ENCODE measurements at regions not wholly inside any gene's neighbourhood (a gene's known extent, or its start where the extent isn't known, plus 50 kb on each side); places are given as distances from the start of the nearest gene placed in this dataset.

DNA sequence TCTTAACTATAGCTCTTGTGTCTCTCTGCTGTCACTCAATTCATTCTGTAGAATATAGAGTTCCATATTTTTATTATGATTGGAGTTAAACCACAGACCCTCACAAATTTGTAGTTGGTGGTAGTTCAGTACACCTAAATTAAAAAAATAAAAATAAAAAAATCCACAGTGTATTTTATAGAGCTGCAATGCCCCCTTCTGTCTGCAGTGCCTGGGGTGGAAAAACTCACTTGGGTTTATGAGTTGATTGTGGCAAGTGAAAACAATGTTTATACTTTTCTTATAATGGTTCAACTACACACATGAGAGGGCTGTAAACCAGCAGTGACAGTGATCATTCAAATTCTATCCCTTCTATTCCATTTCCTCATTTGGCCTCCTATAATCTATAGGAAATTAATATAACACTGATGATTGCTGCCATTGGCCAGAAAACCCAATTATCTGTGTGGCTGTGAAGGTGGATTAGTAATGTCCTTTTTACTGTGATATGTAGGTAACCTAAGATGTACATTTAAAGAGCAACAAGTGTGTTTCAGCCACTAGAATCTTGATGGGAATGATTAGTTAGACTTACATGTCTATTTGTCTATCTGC lies 166.9 kb upstream of the LRIG3 start:
- in situ Hi-C loops (cut with HindIII; ENCODE audit: low pct_unique_long_range_greater_than_20kb, low sequenced_read_pairs) = no loop called here
- no peak for DNase-seq (ENCODE audit: low read depth, low spot score)

DNA sequence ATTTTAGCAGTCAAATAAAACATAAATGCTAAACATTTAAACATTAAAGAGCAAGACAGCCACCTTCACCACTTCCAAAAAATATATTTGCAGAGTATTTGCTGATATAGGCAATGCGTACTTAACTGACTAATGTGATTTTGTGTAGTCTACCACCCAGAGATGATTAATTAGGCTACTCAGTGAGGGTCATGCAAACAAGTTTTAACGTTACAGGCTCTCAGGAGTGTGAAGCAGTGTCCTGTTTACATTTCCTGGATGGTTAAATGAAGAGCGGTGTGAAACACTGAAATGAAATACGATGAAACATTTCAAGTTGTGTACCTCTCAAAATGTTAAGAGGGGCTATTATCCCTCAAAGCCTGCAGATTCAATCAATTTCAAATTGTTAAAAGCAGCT lies 165.8 kb upstream of the LRIG3 start:
- in situ Hi-C loops (cut with HindIII; ENCODE audit: low pct_unique_long_range_greater_than_20kb, low sequenced_read_pairs) = no loop called here
- DNase-seq (ENCODE audit: low read depth, low spot score) = no peak

DNA sequence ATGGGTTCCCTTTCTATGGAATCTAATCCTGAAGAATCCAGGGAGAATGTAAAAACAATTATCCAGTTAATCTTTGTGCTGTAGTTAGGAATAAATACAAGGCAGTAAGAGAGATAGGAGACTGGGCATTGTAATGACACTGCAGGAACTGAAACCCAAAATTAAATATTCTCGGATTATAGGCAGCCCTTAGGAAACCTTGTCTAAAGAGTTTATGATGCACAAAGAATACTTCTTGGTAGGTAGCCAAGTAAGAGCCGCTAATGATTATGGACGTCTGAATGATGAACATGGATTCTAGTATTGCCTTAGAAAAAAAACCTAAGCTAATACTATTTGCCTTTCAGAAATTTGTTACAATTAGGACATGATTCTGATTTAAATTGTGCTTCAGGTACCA lies 165.4 kb upstream of the LRIG3 start:
- no peak for DNase-seq (ENCODE audit: low read depth, low spot score)
- in situ Hi-C loops (cut with HindIII; ENCODE audit: low pct_unique_long_range_greater_than_20kb, low sequenced_read_pairs) = no loop called here

GRCh38 chr12:59084511-59085375 lies 164.4 kb upstream of the LRIG3 start:
- DNase-seq (ENCODE audit: low read depth, low spot score) = no peak
- in situ Hi-C loops (cut with HindIII; ENCODE audit: low pct_unique_long_range_greater_than_20kb, low sequenced_read_pairs) = no loop called here

- in situ Hi-C loops (cut with HindIII; ENCODE audit: low pct_unique_long_range_greater_than_20kb, low sequenced_read_pairs) = no loop called here
- no peak for DNase-seq (ENCODE audit: low read depth, low spot score)
Measured at GRCh38 chr12:59082952-59083351, 162.6 kb upstream of the LRIG3 start.

GRCh38 chr12:59080101-59080500 lies 159.8 kb upstream of the LRIG3 start:
- DNase-seq (ENCODE audit: low read depth, low spot score) = no peak
- in situ Hi-C loops (cut with HindIII; ENCODE audit: low pct_unique_long_range_greater_than_20kb, low sequenced_read_pairs) = no loop called here

GRCh38 chr12:59079472-59079871 lies 159.2 kb upstream of the LRIG3 start:
- no peak for DNase-seq (ENCODE audit: low read depth, low spot score)
- in situ Hi-C loops (cut with HindIII; ENCODE audit: low pct_unique_long_range_greater_than_20kb, low sequenced_read_pairs) = no loop called here

DNA sequence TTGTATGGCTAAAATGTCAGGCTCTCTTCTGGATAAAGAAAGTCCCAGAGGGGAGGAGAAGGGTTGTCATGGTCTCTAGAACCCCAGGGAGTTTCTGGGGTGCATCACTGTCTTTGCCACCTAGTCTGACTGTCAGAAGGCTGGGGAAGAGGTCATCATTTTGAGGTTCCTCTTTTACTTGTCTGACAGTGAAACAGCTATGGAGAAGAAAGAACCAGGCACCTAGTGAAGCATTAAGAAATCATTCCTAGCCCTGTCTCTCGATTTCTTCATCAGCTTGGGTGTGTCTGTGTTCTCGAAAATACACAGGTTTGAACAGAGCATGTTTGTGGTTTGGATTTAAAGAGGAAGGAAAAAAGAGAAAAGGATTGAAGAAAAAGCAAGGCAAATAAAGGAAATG lies 158.7 kb upstream of the LRIG3 start:
- DNase-seq (ENCODE audit: low read depth, low spot score) = no peak
- in situ Hi-C loops (cut with HindIII; ENCODE audit: low pct_unique_long_range_greater_than_20kb, low sequenced_read_pairs) = no loop called here

- in situ Hi-C loops (cut with HindIII; ENCODE audit: low pct_unique_long_range_greater_than_20kb, low sequenced_read_pairs) = no loop called here
- no peak for DNase-seq (ENCODE audit: low read depth, low spot score)
Measured at GRCh38 chr12:59077575-59078426, 157.5 kb upstream of the LRIG3 start.

DNA sequence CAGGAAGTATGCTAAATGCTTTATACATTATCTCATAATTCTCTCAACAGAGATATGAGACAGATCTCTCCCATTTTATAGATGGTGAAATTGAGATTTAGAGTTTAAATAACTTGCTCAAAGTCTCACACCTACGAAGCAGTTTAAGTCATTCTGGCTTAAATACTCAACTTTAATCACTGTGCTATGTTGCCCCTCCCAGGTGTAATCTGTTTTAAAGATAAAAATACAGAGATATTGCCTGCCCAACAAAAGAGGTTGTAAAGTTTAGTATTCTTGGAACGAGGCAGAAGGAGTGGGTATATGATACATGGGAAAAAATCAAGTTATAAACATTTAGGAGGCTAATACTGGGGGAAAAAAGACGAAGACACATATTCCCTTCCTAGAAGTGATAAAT lies 156.8 kb upstream of the LRIG3 start:
- in situ Hi-C loops (cut with HindIII; ENCODE audit: low pct_unique_long_range_greater_than_20kb, low sequenced_read_pairs) = no loop called here
- DNase-seq (ENCODE audit: low read depth, low spot score) = no peak

- in situ Hi-C loops (cut with HindIII; ENCODE audit: low pct_unique_long_range_greater_than_20kb, low sequenced_read_pairs) = no loop called here
- DNase-seq (ENCODE audit: low read depth, low spot score) = no peak
Measured at GRCh38 chr12:59076622-59077021, 156.3 kb upstream of the LRIG3 start.

DNA sequence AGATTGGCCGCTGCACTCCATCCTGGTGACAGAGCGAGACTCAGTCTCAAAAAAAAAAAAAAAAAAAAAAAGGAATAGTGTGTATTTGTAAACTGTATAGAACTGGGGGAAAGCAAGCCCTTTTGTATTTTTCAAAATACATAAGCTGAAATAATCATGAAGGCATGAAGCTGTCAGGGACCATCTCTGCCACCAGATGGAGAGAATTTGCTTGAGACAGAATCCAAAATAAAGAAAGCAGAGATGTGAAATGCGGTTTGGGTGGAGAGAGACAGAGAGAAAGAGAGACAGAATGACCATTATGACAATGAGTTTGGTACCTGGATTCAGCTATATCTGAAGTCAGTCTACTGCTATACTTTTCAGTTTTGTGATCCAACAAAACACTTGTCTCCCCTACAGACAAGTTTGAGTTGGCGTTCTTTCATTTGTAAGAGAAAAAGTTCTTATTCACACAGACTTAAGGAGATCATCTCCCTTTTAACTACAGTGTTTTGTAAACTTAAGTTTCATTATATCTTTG lies 155.7 kb upstream of the LRIG3 start:
- in situ Hi-C loops (cut with HindIII; ENCODE audit: low pct_unique_long_range_greater_than_20kb, low sequenced_read_pairs) = no loop called here
- no peak for DNase-seq (ENCODE audit: low read depth, low spot score)

DNA sequence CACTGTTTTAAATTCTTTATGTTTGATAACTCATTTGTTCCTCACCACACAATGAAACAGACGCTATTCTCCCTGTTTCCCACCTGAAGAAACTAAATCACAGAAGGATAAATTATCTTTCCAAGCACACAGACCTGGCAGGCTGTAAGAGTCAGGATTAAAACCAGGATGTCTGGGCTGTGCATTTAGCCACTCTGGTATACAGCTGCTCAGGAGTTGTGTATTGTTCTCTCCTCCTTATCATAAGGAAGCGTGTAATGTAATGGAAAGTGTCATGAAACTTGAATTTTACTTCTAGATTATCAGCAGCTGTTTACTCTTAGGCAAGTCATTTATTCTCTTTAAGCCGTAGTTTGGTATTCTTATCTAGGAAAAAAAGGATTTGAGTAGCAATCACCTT lies 154.8 kb upstream of the LRIG3 start:
- DNase-seq (ENCODE audit: low read depth, low spot score) = no peak
- in situ Hi-C loops (cut with HindIII; ENCODE audit: low pct_unique_long_range_greater_than_20kb, low sequenced_read_pairs) = no loop called here

- no peak for DNase-seq (ENCODE audit: low read depth, low spot score)
- in situ Hi-C loops (cut with HindIII; ENCODE audit: low pct_unique_long_range_greater_than_20kb, low sequenced_read_pairs) = no loop called here
Measured at GRCh38 chr12:59070322-59070933, 150.1 kb upstream of the LRIG3 start.

GRCh38 chr12:59069516-59069915 lies 149.2 kb upstream of the LRIG3 start:
- no peak for DNase-seq (ENCODE audit: low read depth, low spot score)
- in situ Hi-C loops (cut with HindIII; ENCODE audit: low pct_unique_long_range_greater_than_20kb, low sequenced_read_pairs) = no loop called here

GRCh38 chr12:59068436-59068835 lies 148.1 kb upstream of the LRIG3 start:
- no peak for DNase-seq (ENCODE audit: low read depth, low spot score)
- in situ Hi-C loops (cut with HindIII; ENCODE audit: low pct_unique_long_range_greater_than_20kb, low sequenced_read_pairs) = no loop called here

DNA sequence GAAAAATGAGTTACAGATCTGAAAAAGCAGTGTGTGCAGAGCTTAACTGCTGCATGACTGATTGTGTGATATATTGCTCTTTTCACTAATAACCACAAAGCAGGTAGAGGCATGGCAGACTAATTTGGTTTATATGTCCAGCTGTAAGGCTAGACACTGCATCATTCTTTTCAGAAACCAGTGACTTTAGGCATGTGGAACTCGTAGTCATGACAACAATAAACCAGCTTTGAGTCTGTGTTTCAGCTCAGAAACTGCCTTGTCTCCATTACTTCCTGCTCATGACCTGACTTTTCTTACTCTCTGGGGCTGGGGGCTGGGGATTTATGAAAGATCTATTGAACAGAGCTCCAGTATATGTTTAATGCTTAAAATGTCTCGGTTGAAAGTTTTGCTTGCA lies 146.8 kb upstream of the LRIG3 start:
- in situ Hi-C loops (cut with HindIII; ENCODE audit: low pct_unique_long_range_greater_than_20kb, low sequenced_read_pairs) = no loop called here
- peak; percentile 52 for DNase-seq (ENCODE audit: low read depth, low spot score)

DNA sequence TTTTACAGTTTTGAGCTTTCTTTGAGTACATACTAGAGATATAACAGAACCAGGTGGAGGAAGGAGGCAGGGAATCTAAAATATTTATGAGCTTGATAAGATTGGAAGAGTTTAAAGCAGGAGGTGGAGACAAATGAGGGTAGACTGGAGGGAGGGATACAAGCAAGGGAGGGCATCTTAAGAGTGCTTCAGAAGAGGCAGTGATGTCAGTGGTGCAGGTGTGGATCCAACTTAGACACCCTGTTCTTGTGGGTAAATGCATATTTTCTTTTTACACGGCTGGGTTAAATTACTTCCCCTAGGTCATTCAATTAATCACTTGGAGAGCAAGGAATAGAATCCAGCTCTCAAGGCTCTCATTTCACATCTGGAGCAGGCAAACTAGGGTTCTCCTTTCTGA lies 146.1 kb upstream of the LRIG3 start:
- in situ Hi-C loops (cut with HindIII; ENCODE audit: low pct_unique_long_range_greater_than_20kb, low sequenced_read_pairs) = no loop called here
- no peak for DNase-seq (ENCODE audit: low read depth, low spot score)

Measured in SK-MEL-5 (cell line).